ENCODE measurements at regions not wholly inside any gene's neighbourhood (a gene's known extent, or its start where the extent isn't known, plus 50 kb on each side); places are given as distances from the start of the nearest gene placed in this dataset.

DNA sequence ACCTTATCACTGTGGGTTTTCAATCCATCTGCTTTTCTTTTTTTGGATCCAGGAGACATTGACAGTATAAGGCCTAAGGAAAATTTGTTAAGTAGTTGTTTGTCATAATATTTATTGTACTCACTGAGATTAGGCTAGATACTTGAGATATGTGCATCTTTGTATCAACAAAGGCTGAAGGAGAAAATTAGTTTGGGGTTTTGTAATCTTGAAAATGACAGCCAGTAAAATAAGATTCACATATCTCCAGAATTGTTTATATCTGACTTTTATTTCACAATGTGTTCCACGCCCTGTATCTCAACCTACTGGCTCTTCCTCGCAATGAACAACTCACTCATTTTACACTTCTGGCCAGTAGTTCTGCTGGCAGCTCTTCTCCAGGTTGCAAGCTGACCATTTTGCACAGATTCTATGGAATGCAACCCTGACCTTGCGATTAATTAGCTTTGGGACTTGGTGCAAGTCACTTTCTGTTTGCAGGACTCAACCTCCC lies 132.7 kb downstream of the GATA3 start:
- TF ChIP-seq, protein P1, sequence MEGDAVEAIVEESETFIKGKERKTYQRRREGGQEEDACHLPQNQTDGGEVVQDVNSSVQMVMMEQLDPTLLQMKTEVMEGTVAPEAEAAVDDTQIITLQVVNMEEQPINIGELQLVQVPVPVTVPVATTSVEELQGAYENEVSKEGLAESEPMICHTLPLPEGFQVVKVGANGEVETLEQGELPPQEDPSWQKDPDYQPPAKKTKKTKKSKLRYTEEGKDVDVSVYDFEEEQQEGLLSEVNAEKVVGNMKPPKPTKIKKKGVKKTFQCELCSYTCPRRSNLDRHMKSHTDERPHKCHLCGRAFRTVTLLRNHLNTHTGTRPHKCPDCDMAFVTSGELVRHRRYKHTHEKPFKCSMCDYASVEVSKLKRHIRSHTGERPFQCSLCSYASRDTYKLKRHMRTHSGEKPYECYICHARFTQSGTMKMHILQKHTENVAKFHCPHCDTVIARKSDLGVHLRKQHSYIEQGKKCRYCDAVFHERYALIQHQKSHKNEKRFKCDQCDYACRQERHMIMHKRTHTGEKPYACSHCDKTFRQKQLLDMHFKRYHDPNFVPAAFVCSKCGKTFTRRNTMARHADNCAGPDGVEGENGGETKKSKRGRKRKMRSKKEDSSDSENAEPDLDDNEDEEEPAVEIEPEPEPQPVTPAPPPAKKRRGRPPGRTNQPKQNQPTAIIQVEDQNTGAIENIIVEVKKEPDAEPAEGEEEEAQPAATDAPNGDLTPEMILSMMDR (conservative IDR thresholded peaks at IDR 0.05 in 1 of 2, IDR thresholded peaks at IDR 0.05 in 1 of 2; ENCODE audit: extremely low read depth in 1 of 2, insufficient read depth in 1 of 2, low read depth in 1 of 2, low read length in 2 of 2), result no peak
- no peak for TF ChIP-seq EZH2 (IDR thresholded peaks at IDR 0.05; ENCODE audit: borderline replicate concordance, low read length)

All from mammary epithelial cell (primary cell).